ENCODE measurements at regions not wholly inside any gene's neighbourhood (a gene's known extent, or its start where the extent isn't known, plus 50 kb on each side); places are given as distances from the start of the nearest gene placed in this dataset.

- TF ChIP-seq POLR2AphosphoS5 (IDR thresholded peaks at IDR 0.05; ENCODE audit: low read depth, low read length), result no peak
- no peak for TF ChIP-seq POLR2A (IDR thresholded peaks at IDR 0.05; ENCODE audit: borderline replicate concordance, extremely low read depth, insufficient read depth, insufficient read length)
- TF ChIP-seq, protein P1, sequence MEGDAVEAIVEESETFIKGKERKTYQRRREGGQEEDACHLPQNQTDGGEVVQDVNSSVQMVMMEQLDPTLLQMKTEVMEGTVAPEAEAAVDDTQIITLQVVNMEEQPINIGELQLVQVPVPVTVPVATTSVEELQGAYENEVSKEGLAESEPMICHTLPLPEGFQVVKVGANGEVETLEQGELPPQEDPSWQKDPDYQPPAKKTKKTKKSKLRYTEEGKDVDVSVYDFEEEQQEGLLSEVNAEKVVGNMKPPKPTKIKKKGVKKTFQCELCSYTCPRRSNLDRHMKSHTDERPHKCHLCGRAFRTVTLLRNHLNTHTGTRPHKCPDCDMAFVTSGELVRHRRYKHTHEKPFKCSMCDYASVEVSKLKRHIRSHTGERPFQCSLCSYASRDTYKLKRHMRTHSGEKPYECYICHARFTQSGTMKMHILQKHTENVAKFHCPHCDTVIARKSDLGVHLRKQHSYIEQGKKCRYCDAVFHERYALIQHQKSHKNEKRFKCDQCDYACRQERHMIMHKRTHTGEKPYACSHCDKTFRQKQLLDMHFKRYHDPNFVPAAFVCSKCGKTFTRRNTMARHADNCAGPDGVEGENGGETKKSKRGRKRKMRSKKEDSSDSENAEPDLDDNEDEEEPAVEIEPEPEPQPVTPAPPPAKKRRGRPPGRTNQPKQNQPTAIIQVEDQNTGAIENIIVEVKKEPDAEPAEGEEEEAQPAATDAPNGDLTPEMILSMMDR (IDR thresholded peaks at IDR 0.05 in 2 of 3, conservative IDR thresholded peaks at IDR 0.05 in 1 of 3; ENCODE audit: borderline replicate concordance in 1 of 3, insufficient read depth in 1 of 3, low read depth in 2 of 3, low read length in 2 of 3), result no peak
Measured at GRCh38 chr20:4335722-4336121, 86.6 kb upstream of the ADRA1D start.
